AG09319 (cell line): ENCODE measurements at regions not wholly inside any gene's neighbourhood (a gene's known extent, or its start where the extent isn't known, plus 50 kb on each side); places are given as distances from the start of the nearest gene placed in this dataset.

Experiments used
- DNase-seq: peaks from one replicate; pipeline ENCODE4 v3.0.0-alpha.2; 2010; ENCODE audit warnings: low read depth; ENCODE audit errors: extremely low read depth
- CTCF ChIP-seq: IDR thresholded peaks from 2 replicates; pipeline ENCODE4 v1.5.1; 2011; ENCODE audit warnings: low read depth, mild to moderate bottlenecking, inconsistent platforms, low read length, moderate library complexity

GRCh38 chr5:136924490-136924889, 559.1 kb upstream of the TRPC7 start:
- no peak for TF ChIP-seq CTCF
- DNase-seq: no peak

- DNase-seq: no peak
- TF ChIP-seq CTCF: no peak
These were observed 545.3 kb upstream of the TRPC7 start for GRCh38 chr5:136910625-136911024.

GRCh38 chr5:136909906-136910305, 544.6 kb upstream of the TRPC7 start:
- DNase-seq: no peak
- TF ChIP-seq CTCF: no peak

GRCh38 chr5:136907371-136907770, 542.0 kb upstream of the TRPC7 start:
- TF ChIP-seq CTCF: no peak
- no peak for DNase-seq

GRCh38 chr5:136906545-136906944, 541.2 kb upstream of the TRPC7 start:
- DNase-seq: no peak
- TF ChIP-seq CTCF: no peak

GRCh38 chr5:136905571-136905970, 540.2 kb upstream of the TRPC7 start:
- DNase-seq: no peak
- no peak for TF ChIP-seq CTCF

GRCh38 chr5:136894070-136894469, 528.7 kb upstream of the TRPC7 start:
- TF ChIP-seq CTCF: no peak
- DNase-seq: no peak
